ENCODE measurements at regions not wholly inside any gene's neighbourhood (a gene's known extent, or its start where the extent isn't known, plus 50 kb on each side); places are given as distances from the start of the nearest gene placed in this dataset.
"Not testable (repeated sequence)": the region's sequence is repeated elsewhere in the genome, so short reads cannot be mapped to it uniquely, and the experiment has no call there.

- TF ChIP-seq, protein P1, sequence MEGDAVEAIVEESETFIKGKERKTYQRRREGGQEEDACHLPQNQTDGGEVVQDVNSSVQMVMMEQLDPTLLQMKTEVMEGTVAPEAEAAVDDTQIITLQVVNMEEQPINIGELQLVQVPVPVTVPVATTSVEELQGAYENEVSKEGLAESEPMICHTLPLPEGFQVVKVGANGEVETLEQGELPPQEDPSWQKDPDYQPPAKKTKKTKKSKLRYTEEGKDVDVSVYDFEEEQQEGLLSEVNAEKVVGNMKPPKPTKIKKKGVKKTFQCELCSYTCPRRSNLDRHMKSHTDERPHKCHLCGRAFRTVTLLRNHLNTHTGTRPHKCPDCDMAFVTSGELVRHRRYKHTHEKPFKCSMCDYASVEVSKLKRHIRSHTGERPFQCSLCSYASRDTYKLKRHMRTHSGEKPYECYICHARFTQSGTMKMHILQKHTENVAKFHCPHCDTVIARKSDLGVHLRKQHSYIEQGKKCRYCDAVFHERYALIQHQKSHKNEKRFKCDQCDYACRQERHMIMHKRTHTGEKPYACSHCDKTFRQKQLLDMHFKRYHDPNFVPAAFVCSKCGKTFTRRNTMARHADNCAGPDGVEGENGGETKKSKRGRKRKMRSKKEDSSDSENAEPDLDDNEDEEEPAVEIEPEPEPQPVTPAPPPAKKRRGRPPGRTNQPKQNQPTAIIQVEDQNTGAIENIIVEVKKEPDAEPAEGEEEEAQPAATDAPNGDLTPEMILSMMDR (conservative IDR thresholded peaks at IDR 0.05; ENCODE audit: low read depth, low read length) = not testable (repeated sequence)
- TF ChIP-seq EZH2 (IDR thresholded peaks at IDR 0.05; ENCODE audit: borderline replicate concordance, low read depth, low read length, poor library complexity, severe bottlenecking) = not testable (repeated sequence)
Observed at GRCh38 chr7:76763977-76764376, 136.9 kb upstream of the POMZP3 start.
